ENCODE measurements at regions not wholly inside any gene's neighbourhood (a gene's known extent, or its start where the extent isn't known, plus 50 kb on each side); places are given as distances from the start of the nearest gene placed in this dataset.

DNA sequence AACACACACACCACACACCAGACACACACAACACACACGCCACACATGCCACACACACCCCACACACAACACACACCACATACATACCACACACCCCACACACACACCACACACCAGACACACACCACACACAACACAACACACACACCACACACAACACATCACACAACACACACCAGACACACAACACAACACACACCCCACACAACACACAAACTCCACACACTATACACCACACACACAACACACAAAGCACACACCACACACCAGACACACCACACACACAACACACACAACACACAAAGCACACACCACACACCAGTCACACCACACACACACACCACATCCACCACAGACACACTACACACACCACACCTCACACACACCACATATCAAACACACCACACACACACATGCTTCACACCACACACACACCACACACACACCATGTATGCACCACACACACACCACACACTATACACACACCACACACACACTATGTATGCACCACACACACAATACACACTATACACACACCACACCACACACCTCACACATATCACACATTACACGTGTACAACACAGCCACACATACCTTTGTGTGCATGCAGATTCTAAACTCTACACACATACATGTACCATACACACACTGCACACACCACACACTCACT lies 72.2 kb downstream of the TMEM18 start (continued):
- TF ChIP-seq, protein P1, sequence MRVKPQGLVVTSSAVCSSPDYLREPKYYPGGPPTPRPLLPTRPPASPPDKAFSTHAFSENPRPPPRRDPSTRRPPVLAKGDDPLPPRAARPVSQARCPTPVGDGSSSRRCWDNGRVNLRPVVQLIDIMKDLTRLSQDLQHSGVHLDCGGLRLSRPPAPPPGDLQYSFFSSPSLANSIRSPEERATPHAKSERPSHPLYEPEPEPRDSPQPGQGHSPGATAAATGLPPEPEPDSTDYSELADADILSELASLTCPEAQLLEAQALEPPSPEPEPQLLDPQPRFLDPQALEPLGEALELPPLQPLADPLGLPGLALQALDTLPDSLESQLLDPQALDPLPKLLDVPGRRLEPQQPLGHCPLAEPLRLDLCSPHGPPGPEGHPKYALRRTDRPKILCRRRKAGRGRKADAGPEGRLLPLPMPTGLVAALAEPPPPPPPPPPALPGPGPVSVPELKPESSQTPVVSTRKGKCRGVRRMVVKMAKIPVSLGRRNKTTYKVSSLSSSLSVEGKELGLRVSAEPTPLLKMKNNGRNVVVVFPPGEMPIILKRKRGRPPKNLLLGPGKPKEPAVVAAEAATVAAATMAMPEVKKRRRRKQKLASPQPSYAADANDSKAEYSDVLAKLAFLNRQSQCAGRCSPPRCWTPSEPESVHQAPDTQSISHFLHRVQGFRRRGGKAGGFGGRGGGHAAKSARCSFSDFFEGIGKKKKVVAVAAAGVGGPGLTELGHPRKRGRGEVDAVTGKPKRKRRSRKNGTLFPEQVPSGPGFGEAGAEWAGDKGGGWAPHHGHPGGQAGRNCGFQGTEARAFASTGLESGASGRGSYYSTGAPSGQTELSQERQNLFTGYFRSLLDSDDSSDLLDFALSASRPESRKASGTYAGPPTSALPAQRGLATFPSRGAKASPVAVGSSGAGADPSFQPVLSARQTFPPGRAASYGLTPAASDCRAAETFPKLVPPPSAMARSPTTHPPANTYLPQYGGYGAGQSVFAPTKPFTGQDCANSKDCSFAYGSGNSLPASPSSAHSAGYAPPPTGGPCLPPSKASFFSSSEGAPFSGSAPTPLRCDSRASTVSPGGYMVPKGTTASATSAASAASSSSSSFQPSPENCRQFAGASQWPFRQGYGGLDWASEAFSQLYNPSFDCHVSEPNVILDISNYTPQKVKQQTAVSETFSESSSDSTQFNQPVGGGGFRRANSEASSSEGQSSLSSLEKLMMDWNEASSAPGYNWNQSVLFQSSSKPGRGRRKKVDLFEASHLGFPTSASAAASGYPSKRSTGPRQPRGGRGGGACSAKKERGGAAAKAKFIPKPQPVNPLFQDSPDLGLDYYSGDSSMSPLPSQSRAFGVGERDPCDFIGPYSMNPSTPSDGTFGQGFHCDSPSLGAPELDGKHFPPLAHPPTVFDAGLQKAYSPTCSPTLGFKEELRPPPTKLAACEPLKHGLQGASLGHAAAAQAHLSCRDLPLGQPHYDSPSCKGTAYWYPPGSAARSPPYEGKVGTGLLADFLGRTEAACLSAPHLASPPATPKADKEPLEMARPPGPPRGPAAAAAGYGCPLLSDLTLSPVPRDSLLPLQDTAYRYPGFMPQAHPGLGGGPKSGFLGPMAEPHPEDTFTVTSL (CRISPR knock-in tag; IDR thresholded peaks at IDR 0.05; ENCODE audit: borderline replicate concordance): no peak
- TF ChIP-seq ZNF441 (CRISPR knock-in tag; IDR thresholded peaks at IDR 0.05; ENCODE audit: borderline replicate concordance) (no peak), FOXO4 (CRISPR knock-in tag; conservative IDR thresholded peaks at IDR 0.05) (0 out of 2 replicates have a peak, but pooled peaks have one; percentile 73), ZNF572 (CRISPR knock-in tag; IDR thresholded peaks at IDR 0.05) (no peak), XRCC5 (optimal IDR thresholded peaks at IDR 0.05; ENCODE audit: low read length) (no peak)
- TF ChIP-seq, protein P2, sequence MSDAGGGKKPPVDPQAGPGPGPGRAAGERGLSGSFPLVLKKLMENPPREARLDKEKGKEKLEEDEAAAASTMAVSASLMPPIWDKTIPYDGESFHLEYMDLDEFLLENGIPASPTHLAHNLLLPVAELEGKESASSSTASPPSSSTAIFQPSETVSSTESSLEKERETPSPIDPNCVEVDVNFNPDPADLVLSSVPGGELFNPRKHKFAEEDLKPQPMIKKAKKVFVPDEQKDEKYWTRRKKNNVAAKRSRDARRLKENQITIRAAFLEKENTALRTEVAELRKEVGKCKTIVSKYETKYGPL (CRISPR knock-in tag; IDR thresholded peaks at IDR 0.05): no peak

Data from HepG2 (cell line).